Right lobe of liver (tissue), 6 donors: ENCODE measurements at regions not wholly inside any gene's neighbourhood (a gene's known extent, or its start where the extent isn't known, plus 50 kb on each side); places are given as distances from the start of the nearest gene placed in this dataset.

Experiments used
- ATAC-seq, 4 donors: fragments of 200-7000 bp; cut with Tn5 transposase; one replicate each; pipeline ENCODE4 v1.9.1; 2020; ENCODE audit warnings: mild to moderate bottlenecking in 4 of 4, moderate library complexity in 4 of 4
- DNase-seq, 3 donors: peaks; one replicate each; pipeline ENCODE4 v3.0.0-alpha.2; 2020
- H3K27ac ChIP-seq, 3 donors: fragments of 200-600 bp; one replicate each; pipeline ENCODE4 v1.8.0; 2022
- H3K27me3 ChIP-seq, 2 donors: fragments of 200-600 bp; one replicate each; pipeline ENCODE4 v1.8.0; 2022
- H3K36me3 ChIP-seq, 4 donors: fragments of 200-600 bp; sonication (generic) in 1 of 4; one replicate each; pipeline versions ENCODE4 v1.5.1 to v1.8.0; 2017 to 2022; ENCODE audit warnings: control low read depth in 1 of 4
- H3K4me1 ChIP-seq, 4 donors: fragments of 200-600 bp; sonication (generic) in 1 of 4; one replicate each; pipeline versions ENCODE4 v1.5.1 to v1.8.0; 2017 to 2022; ENCODE audit warnings: control low read depth in 1 of 4
- H3K4me3 ChIP-seq, 3 donors: fragments of 200-600 bp; one replicate each; pipeline ENCODE4 v1.8.0; 2022
- H3K9me3 ChIP-seq, 4 donors: fragments of 200-600 bp; sonication (generic) in 1 of 4; one replicate each; pipeline versions ENCODE4 v1.5.1 to v1.8.0; 2017 to 2022; ENCODE audit warnings: control low read depth in 1 of 4
- CTCF ChIP-seq, 4 donors: fragments of 200-600 bp in 3 of 4; fragments of 450-650 bp in 1 of 4; IDR thresholded peaks; one replicate each; pipeline versions ENCODE4 v1.5.1 to v1.8.0; 2016 to 2022; ENCODE audit warnings: antibody characterized with exemption in 4 of 4, mild to moderate bottlenecking in 2 of 4
- POLR2A ChIP-seq: fragments of 450-650 bp; IDR thresholded peaks from one replicate; pipeline ENCODE4 v1.6.1; 2017; ENCODE audit warnings: antibody characterized with exemption, mild to moderate bottlenecking
- WGBS: methylation state at CpG from one replicate; pipeline ENCODE4 v1.1.6; 2018; ENCODE audit warnings: low coverage, low lambda C conversion rate; ENCODE audit not compliant: insufficient coverage; ENCODE audit errors: missing lambda C conversion rate; 5-methylcytosine and 5-hydroxymethylcytosine counted together
- intact Hi-C, 2 donors: fragments of 100-400 bp; cut with DNase I; formaldehyde crosslinking; loops; one replicate each; pipeline versions ENCODE4 v1.11.2 to v1.14.1; 2022
- donor health status: DM: no; HTN: yes; CAD: no.
- donor health status: DM: no; HTN: no; CAD: no.
- donor health status: DM: no; HTN: no; CAD: no.
- donor health status: DM: no; HTN: yes; CAD: no.
- donor health status: DM: no; HTN: yes; CAD: no.

GRCh38 chr3:10585945-10586344 is 80.6 kb upstream of the ATP2B2 start:
- ATAC-seq: no peak
- H3K9me3 ChIP-seq: no peaks in the 10 kb centered on the region
- intact Hi-C loops: no loop called here
- no peak overlapping the region for H3K27ac ChIP-seq
- WGBS: 31% methylated on average over 1 of the region's 1 CpG
- no peak for TF ChIP-seq CTCF (IDR thresholded peaks at IDR 0.05)
- H3K36me3 ChIP-seq: no peaks in the 10 kb centered on the region
- DNase-seq: no peak
- no peaks in the 10 kb centered on the region for H3K27me3 ChIP-seq
- peaks cover 0 to 20% (median 0%) of the 10 kb centered on the region in 4 donors for H3K4me1 ChIP-seq
- no peak overlapping the region for H3K4me3 ChIP-seq

- 42% methylated on average over 2 of the region's 8 CpGs for WGBS
- intact Hi-C loops: no loop called here
- no peak overlapping the region for H3K27ac ChIP-seq
- DNase-seq (no peak), ATAC-seq (peak; percentile 51 to 81 (median 72))
- no peak overlapping the region for H3K4me3 ChIP-seq
- no peaks in the 10 kb centered on the region for H3K9me3 ChIP-seq
- no peaks in the 10 kb centered on the region for H3K36me3 ChIP-seq
- TF ChIP-seq POLR2A (no peak), CTCF (IDR thresholded peaks at IDR 0.05) (no peak)
- H3K4me1 ChIP-seq: peaks cover 0 to 7% (median under 1%) of the 10 kb centered on the region in 4 donors
- no peaks in the 10 kb centered on the region for H3K27me3 ChIP-seq
Observed at GRCh38 chr3:10594915-10595314, 89.5 kb upstream of the ATP2B2 start.

- H3K27me3 ChIP-seq: no peaks in the 10 kb centered on the region
- H3K4me3 ChIP-seq: no peak overlapping the region
- H3K4me1 ChIP-seq: peaks cover 0 to 24% (median 9%) of the 10 kb centered on the region in 4 donors
- no peaks in the 10 kb centered on the region for H3K9me3 ChIP-seq
- intact Hi-C loops: no loop called here
- H3K27ac ChIP-seq: no peak overlapping the region
- H3K36me3 ChIP-seq: no peaks in the 10 kb centered on the region
- 83% methylated on average over 9 of the region's 13 CpGs for WGBS
- TF ChIP-seq CTCF (IDR thresholded peaks at IDR 0.05) (no peak), POLR2A (no peak)
- DNase-seq (no peak), ATAC-seq (no peak)
Observed at GRCh38 chr3:10596746-10597448, 91.5 kb upstream of the ATP2B2 start.

- H3K4me3 ChIP-seq: no peak overlapping the region
- TF ChIP-seq CTCF (IDR thresholded peaks at IDR 0.05) (no peak), POLR2A (no peak)
- intact Hi-C loops: no loop called here
- WGBS: 32% methylated on average over 4 of the region's 4 CpGs
- DNase-seq (no peak), ATAC-seq (peak in 1 of 4 donors; percentile 5)
- no peaks in the 10 kb centered on the region for H3K36me3 ChIP-seq
- no peaks in the 10 kb centered on the region for H3K27me3 ChIP-seq
- peaks cover 0 to 24% (median 9%) of the 10 kb centered on the region in 4 donors for H3K4me1 ChIP-seq
- no peak overlapping the region for H3K27ac ChIP-seq
- H3K9me3 ChIP-seq: no peaks in the 10 kb centered on the region
Observed at GRCh38 chr3:10597733-10598132, 92.3 kb upstream of the ATP2B2 start.
